HUES48 (cell line): ENCODE measurements at regions not wholly inside any gene's neighbourhood (a gene's known extent, or its start where the extent isn't known, plus 50 kb on each side); places are given as distances from the start of the nearest gene placed in this dataset.
"Not testable (repeated sequence)": the region's sequence is repeated elsewhere in the genome, so short reads cannot be mapped to it uniquely, and the experiment has no call there.

Experiments
- H3K27ac ChIP-seq: one replicate; pipeline ENCODE4 v1.7.0; 2013; ENCODE audit warnings: low read depth, low read length, inconsistent platforms
- H3K27me3 ChIP-seq: 2 replicates; pipeline ENCODE4 v1.6.1; 2013; ENCODE audit warnings: mild to moderate bottlenecking, low read length; ENCODE audit not compliant: control insufficient read depth, insufficient read depth
- H3K36me3 ChIP-seq: 2 replicates; pipeline ENCODE4 v1.6.1; 2013; ENCODE audit warnings: low read length; ENCODE audit not compliant: control insufficient read depth, insufficient read depth
- H3K4me1 ChIP-seq: 2 replicates; pipeline ENCODE4 v1.6.1; 2013; ENCODE audit warnings: mild to moderate bottlenecking, low read length; ENCODE audit not compliant: control insufficient read depth, insufficient read depth
- H3K4me3 ChIP-seq: 2 replicates; pipeline ENCODE4 v1.5.1; 2013; ENCODE audit warnings: mild to moderate bottlenecking, low read depth, low read length
- H3K9ac ChIP-seq: 2 replicates; pipeline ENCODE4 v1.6.1; 2013; ENCODE audit warnings: mild to moderate bottlenecking, low read depth, low read length, moderate library complexity
- H3K9me3 ChIP-seq: 2 replicates; pipeline ENCODE4 v1.6.1; 2013; ENCODE audit warnings: low read length; ENCODE audit not compliant: control insufficient read depth, insufficient read depth

- H3K27ac ChIP-seq, H3K27me3 ChIP-seq, H3K4me3 ChIP-seq, H3K4me1 ChIP-seq, H3K9ac ChIP-seq, H3K36me3 ChIP-seq, H3K9me3 ChIP-seq: not testable (repeated sequence)
Observed at GRCh38 chr1:149254894-149255847, 151.8 kb upstream of the NBPF9 start.

- H3K27me3 ChIP-seq, H3K4me1 ChIP-seq, H3K4me3 ChIP-seq, H3K9ac ChIP-seq, H3K36me3 ChIP-seq, H3K9me3 ChIP-seq, H3K27ac ChIP-seq: not testable (repeated sequence)
Observed at GRCh38 chr1:149260284-149260683, 156.9 kb upstream of the NBPF9 start.

- not testable (repeated sequence) for H3K36me3 ChIP-seq, H3K4me1 ChIP-seq, H3K27ac ChIP-seq, H3K9me3 ChIP-seq, H3K4me3 ChIP-seq, H3K9ac ChIP-seq, H3K27me3 ChIP-seq
Observed at GRCh38 chr1:149260736-149261340, 157.5 kb upstream of the NBPF9 start.

- H3K27ac ChIP-seq, H3K36me3 ChIP-seq, H3K9ac ChIP-seq, H3K9me3 ChIP-seq, H3K4me3 ChIP-seq, H3K4me1 ChIP-seq, H3K27me3 ChIP-seq: not testable (repeated sequence)
Observed at GRCh38 chr1:149267287-149267686, 163.9 kb upstream of the NBPF9 start.

- not testable (repeated sequence) for H3K4me1 ChIP-seq, H3K27me3 ChIP-seq, H3K9me3 ChIP-seq, H3K36me3 ChIP-seq, H3K27ac ChIP-seq, H3K9ac ChIP-seq, H3K4me3 ChIP-seq
Observed at GRCh38 chr1:149269001-149269702, 165.8 kb upstream of the NBPF9 start.

- H3K27me3 ChIP-seq, H3K27ac ChIP-seq, H3K9me3 ChIP-seq, H3K9ac ChIP-seq, H3K4me3 ChIP-seq, H3K36me3 ChIP-seq, H3K4me1 ChIP-seq: not testable (repeated sequence)
Observed at GRCh38 chr1:149269833-149270232, 166.5 kb upstream of the NBPF9 start.

GRCh38 chr1:149274493-149274892 lies 171.1 kb upstream of the NBPF9 start:
- H3K9ac ChIP-seq, H3K4me1 ChIP-seq, H3K36me3 ChIP-seq, H3K27ac ChIP-seq, H3K4me3 ChIP-seq, H3K9me3 ChIP-seq, H3K27me3 ChIP-seq: not testable (repeated sequence)

- not testable (repeated sequence) for H3K27me3 ChIP-seq
Observed at GRCh38 chr1:149275802-149276201, 172.5 kb upstream of the NBPF9 start.

GRCh38 chr1:149276496-149276895 lies 173.1 kb upstream of the NBPF9 start:
- not testable (repeated sequence) for H3K27me3 ChIP-seq, H3K4me1 ChIP-seq, H3K9ac ChIP-seq, H3K4me3 ChIP-seq, H3K9me3 ChIP-seq, H3K36me3 ChIP-seq, H3K27ac ChIP-seq

More at GRCh38 chr1:149275802-149276201, 172.5 kb upstream of the NBPF9 start:
- not testable (repeated sequence) for H3K27ac ChIP-seq, H3K9me3 ChIP-seq, H3K36me3 ChIP-seq, H3K4me3 ChIP-seq, H3K4me1 ChIP-seq, H3K9ac ChIP-seq

- H3K27me3 ChIP-seq, H3K4me3 ChIP-seq, H3K36me3 ChIP-seq, H3K4me1 ChIP-seq, H3K27ac ChIP-seq, H3K9me3 ChIP-seq, H3K9ac ChIP-seq: not testable (repeated sequence)
Observed at GRCh38 chr1:149278156-149278555, 174.8 kb upstream of the NBPF9 start.

GRCh38 chr1:149279015-149279414 lies 175.7 kb upstream of the NBPF9 start:
- not testable (repeated sequence) for H3K27ac ChIP-seq, H3K36me3 ChIP-seq, H3K27me3 ChIP-seq, H3K9ac ChIP-seq, H3K4me1 ChIP-seq, H3K4me3 ChIP-seq, H3K9me3 ChIP-seq
